Retina (tissue), 1 donor: ENCODE measurements at regions not wholly inside any gene's neighbourhood (a gene's known extent, or its start where the extent isn't known, plus 50 kb on each side); places are given as distances from the start of the nearest gene placed in this dataset.

ENCODE experiments used
- DNase-seq: peaks from one replicate; pipeline ENCODE4 v3.0.0-alpha.2; 2016

DNA sequence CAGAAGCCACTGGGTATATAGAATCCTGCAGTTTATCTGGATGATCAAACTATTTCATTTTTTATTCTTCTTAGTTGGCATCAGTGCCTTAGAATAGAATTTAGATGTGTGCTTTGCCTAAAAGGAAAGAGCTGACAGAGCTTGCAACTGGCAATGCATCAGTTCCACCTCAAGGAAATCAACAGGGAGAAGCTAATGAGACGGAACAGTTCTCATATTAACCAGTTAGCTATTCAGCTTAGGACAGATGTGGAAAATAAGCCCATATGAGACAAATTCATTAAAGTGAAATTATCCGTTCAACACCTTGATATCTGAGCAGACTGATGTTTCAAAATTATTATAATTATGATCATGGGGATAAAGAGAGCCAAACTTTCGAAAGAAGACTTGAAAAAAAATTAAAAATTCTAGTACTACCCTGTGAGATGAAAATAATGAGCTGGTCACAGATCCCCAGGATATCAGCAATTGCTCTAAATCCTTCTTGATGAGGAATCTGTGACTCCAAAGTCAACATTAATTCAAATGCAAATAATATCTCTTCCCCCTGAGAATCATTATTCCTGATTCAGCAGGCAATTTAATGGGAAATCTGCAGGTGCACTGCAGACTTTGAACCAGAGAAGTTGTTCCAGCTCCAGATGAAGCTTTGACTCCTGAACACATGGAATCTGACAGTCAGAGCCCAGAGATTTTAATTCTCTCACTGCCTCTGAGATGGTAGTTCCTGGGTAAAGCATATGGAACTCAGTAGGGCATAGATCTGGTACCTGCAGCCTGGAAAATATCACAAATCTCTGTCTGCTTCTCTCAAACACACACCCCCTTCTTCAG lies 486.8 kb downstream of the FOXO1 start:
- no peak for DNase-seq

GRCh38 chr13:40180776-40181175 lies 485.7 kb downstream of the FOXO1 start:
- DNase-seq = no peak

DNA sequence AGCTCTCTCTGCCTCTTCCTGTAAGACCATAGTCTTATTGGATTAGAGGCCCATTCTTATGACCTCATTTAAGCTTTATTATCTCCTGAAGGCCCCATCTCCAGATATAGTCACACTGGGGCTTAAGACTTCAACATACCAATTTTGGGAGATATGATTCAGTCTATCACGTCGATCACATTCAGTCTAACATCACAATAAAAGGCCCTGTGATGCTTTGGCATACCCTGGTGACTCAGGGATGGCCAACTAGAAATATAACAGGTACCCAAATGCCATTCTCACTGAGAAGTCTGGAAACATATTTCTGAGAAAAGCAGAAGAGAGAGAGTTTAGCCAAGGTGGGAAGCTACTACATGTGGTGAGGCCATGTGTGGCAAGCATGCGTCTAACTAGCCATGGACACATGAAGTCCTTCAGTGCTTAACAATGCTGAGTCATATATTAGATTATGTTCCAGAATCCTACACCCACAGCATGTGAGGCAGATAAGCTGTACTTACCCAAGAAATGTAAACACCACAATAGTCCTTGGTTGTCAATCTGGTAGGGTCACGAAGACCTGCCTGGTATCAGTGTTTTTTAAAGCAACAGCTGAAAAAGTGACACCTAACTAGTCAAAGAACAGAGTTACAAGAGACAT lies 485.1 kb downstream of the FOXO1 start:
- DNase-seq = no peak

DNA sequence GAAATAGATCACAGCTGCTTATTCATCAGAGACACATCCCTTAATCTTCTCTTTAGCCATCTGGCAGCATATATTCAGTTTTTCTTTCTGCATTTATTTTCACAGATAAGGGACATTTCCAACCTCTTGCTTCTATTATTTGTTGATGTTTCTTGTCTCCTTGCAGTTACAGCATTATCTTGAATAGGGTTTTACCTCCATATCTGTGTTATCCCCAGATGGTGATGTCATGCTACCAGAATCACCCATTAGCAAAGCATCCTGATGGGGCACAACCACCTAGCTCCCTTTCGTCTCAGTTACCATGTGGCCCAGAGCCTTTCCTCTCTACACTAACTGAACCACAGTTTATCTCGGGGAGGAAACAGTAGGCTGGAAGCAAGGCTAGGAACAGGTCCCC lies 483.9 kb downstream of the FOXO1 start:
- no peak for DNase-seq

DNA sequence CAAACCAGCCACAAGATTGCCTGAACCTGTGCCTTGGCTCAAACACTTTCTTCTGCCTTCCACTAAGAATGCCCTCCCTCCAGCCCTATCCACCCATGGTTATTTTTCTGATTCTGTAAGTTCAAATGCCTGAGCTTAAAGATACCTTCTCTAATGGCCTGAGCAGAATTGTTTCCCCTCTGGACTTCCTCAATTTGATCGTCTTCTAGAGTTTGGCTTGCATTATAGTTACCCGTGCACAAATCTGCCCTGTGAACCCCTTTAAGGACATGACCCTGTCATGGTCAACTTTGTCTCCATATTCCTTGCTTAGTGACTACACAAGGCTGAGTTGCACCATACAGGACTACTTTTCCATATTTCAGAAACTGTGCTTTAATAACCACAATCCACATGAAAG lies 481.0 kb downstream of the FOXO1 start:
- no peak for DNase-seq

DNA sequence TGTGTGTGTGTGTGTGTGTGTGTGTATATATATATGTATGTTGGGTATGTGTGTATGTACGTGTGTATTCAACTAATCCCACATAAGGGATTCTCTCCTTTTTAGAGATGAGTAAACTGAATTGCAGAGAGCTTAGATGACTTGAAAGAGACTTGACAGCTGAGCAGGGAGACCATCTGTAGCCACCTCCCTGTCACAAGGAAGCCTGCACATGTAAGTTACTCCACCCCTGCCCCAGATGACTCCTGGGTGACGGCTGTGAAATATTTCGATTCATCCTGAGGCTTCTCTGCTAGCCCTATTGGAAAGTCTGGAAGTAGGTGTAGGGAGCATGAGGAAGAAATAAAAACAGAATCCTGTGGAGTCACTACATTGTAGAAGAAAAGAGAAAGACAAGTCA lies 480.4 kb downstream of the FOXO1 start:
- no peak for DNase-seq

DNA sequence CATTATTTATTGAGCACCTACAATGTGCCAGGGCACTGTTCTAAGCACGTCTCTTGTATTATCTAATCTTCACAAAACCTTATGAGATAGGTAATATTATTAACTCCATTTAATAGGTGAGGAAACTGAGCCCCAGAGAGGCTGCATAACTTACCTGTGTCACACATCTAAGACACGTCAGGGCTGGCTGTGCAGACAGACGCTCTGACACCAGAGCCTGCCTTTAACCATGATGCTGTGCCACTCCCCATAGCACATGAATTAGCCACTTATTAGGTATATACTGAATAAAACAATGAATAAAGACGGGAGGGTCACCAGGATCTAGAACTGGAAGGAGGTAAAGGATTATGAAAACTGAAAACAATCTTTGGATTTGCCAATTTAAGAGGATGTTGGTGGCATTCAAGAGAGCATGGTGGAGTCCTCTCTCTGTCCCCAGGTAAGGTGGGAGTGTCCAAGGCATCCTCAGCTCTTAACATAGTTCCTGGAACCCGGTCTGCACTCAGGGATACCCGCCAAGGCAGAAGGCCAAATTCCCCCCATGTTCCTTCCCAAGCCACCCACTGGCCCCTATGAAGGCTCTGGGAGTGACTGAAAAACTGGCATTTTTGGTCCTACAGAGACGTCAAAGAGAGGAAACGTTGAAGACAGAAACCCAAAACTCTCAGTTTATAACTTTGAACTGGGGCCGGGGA lies 479.7 kb downstream of the FOXO1 start:
- DNase-seq = no peak

- DNase-seq = peak; percentile 18
These were observed 479.1 kb downstream of the FOXO1 start for GRCh38 chr13:40187324-40187795.

- DNase-seq = peak; percentile 69
These were observed 478.4 kb downstream of the FOXO1 start for GRCh38 chr13:40187841-40188591.

DNA sequence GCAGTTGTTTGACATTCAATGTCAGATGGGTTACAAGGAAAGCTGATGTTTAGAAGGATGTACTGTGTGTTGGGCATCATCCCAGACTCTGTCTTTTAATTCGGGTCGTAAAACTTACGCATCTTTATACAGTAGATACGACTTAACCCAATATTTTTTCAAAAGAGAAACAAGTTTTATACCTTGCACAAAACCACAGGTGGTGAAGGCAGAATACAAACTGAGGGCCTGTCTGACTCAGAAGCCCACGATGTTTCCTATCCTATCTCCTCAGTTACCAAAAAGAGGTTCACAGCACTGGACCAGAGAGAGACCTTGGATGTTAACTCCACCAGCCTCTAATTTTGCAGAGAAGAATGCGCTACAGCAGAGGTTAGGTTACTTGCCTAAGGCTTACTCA lies 477.0 kb downstream of the FOXO1 start:
- no peak for DNase-seq

DNA sequence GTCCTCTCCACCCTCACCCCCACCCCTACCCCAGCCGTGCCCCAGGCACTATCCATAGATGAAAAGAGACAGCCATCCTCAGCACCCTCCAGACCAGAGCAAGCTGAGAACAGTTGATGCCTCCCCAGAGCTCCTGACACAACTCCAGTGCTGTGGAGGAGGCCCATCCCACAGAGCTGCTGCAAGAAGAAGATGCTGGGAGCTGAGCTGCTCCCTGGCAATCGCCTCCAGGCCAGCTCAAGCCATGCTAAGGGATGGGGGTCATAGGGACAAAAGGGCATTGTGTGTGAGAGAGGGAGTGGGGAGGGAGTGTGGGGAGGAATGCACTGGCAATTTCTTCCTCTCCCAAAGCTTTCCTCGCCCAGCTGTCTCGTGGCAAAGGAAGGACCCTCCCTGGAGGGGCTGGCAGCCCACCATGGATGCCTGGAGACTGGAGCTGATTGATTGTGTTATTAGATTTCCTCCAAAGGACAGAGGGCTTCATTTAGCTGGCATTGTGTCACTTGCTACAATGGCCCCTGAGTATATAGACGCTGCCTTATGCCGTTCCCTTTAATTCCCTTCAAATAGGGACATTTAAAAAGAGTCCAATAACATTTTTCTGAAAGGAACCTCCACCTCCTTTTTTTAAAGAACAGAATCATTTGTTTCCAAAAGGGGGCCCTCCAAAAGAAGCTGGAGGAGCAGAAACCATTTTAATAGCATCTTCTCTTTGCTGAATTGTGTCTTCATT lies 476.4 kb downstream of the FOXO1 start:
- peak; percentile 82 for DNase-seq

DNA sequence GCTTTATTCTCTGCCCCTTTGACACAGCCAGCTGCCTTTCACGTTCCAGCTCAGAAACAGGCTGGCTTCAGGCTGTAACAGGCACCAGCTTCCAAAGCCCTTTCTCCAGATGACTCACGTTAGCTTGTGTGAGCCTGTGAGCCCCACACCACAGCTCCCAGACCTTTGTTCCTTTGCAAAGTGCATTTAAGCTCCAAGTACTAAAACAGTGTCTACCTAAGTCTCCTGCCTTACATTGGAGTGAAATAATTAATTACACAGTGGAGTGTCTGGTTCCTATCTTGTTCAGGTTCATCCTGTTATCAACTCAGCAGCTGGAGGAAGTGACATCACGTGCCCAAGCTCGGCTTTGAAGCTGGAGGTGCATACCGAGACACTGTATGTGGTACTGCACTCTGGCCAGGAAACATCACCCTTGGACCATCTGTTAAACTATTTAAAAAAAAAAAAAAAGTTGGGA lies 475.8 kb downstream of the FOXO1 start:
- peak; percentile 82 for DNase-seq

DNA sequence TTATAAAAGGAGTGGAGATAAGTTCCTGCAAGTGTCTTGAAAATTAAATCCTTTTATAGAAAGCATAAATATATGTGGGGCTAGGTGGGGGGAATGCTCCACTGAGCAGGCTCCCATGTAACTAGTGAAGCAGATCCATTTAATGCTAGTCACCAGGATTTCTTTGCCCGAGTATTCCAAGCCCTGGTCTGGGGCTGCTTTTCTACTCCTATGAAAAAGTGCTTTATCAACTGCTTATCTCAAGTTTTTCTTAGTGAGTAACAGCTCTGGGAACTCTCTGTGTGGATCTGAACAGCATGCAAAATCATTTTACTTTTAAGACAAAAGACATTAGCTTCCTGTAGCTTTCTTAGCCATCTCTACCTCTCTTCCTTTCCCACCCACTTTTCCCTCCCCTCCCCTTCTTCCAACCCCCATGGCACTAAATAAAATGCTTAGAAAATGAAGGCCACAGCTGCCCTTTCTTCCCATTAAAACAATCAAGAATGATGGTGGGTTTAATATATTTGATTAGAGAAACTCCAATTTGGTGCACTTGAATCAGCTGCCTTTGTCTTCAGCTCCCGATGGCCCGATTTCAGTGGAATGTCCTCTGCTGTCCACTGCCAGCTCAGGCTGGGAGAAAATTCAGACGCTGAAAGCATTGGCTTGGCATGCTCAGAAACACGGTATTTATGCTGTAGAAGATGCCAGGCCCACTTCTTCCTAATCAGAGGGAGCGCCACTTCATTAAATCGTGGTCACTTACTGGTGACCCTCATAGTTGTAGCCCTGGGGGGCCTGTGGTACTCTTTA lies 475.1 kb downstream of the FOXO1 start:
- peak; percentile 40 for DNase-seq

GRCh38 chr13:40192452-40192851 lies 474.0 kb downstream of the FOXO1 start:
- no peak for DNase-seq

GRCh38 chr13:40192858-40193257 lies 473.6 kb downstream of the FOXO1 start:
- DNase-seq = no peak

DNA sequence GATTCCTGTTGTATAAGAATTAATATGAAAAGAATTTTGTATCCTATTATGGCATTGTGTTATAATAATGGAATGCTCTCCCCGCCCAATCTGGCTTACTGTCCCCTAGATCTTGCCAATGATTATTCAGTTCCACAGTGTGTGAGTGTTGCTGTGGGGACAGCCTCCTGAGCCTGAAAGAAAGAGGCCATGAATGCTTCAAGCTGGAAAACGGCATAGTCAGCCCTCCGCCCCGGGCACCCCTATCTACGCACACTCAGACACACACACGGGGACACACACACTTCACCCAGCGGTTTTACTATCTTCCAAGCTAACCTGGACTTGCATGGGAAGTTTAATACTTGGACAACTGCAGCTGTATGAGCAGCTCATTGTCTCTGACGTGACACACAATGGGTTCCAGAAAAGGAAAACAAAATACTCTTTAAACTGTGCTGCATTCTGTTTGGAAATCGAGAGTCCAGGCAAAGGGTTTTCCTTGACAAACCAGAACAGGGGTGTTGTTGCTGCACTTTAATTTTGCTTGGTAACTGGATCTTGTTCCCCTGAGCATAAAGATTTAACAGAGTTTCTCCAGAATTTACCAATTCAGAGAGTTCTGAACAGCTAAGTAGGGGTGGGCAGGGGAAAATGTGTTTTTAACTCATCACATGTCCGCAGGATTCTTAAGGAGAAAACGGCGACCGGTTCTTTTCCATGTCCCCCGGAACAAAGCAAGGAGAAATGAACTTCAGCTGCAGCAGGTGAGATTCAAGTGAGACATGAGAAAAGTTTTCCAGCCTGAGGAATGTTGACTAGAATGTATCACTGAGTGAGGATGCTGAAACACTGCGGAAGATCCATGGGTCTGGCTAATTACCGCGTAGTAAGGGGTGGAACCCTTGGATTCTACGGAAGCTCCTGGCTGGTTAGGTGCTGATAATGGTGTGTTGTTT lies 472.9 kb downstream of the FOXO1 start:
- no peak for DNase-seq

- DNase-seq = no peak
These were observed 472.1 kb downstream of the FOXO1 start for GRCh38 chr13:40194224-40194806.

GRCh38 chr13:40197049-40197448 lies 469.4 kb downstream of the FOXO1 start:
- DNase-seq = no peak

GRCh38 chr13:40197936-40198595 lies 468.4 kb downstream of the FOXO1 start:
- DNase-seq = no peak
